HepG2 (cell line): ENCODE measurements at regions not wholly inside any gene's neighbourhood (a gene's known extent, or its start where the extent isn't known, plus 50 kb on each side); places are given as distances from the start of the nearest gene placed in this dataset.

Source experiments
- ATF7 ChIP-seq, 2 experiments: fragments of 450-650 bp in 1 of 2; sonication (generic) in 1 of 2; formaldehyde crosslinking in 1 of 2; IDR thresholded peaks; 2 replicates each; pipeline versions ENCODE4 v1.4.0 to v1.6.1; 2016 to 2020; ENCODE audit warnings: antibody characterized with exemption in 1 of 2, mild to moderate bottlenecking in 1 of 2, missing genetic modification reagents in 1 of 2
- CBX2 ChIP-seq, 2 experiments: fragments of 200-600 bp in 1 of 2; sonication (generic); formaldehyde crosslinking in 1 of 2; IDR thresholded peaks; 2 replicates each; pipeline versions ENCODE4 v1.7.0 to v1.8.1; 2018 to 2022; ENCODE audit warnings: low read depth in 2 of 2, low read length in 1 of 2, mild to moderate bottlenecking in 1 of 2, missing genetic modification reagents in 1 of 2
- CTCF ChIP-seq: sonication (generic); formaldehyde crosslinking; IDR thresholded peaks from 2 replicates; pipeline ENCODE4 v1.5.0; 2020; ENCODE audit warnings: mild to moderate bottlenecking, missing genetic modification reagents, moderate library complexity
- HDAC6 ChIP-seq: fragments of 200-600 bp; sonication (generic); IDR thresholded peaks from 2 replicates; pipeline ENCODE4 v1.7.0; 2017; ENCODE audit warnings: mild to moderate bottlenecking, antibody characterized with exemption, low read length, low read depth
- HNRNPLL ChIP-seq: fragments of 200-400 bp; formaldehyde crosslinking; IDR thresholded peaks from 2 replicates; pipeline ENCODE4 v1.6.1; 2017; ENCODE audit warnings: mild to moderate bottlenecking, low read depth, low read length; ENCODE audit not compliant: poor library complexity, severe bottlenecking
- PATZ1 ChIP-seq: sonication (generic); formaldehyde crosslinking; IDR thresholded peaks from 2 replicates; pipeline ENCODE4 v1.4.0; 2020; ENCODE audit warnings: missing genetic modification reagents
- POGK ChIP-seq: sonication (generic); formaldehyde crosslinking; conservative IDR thresholded peaks from 2 replicates; pipeline ENCODE4 v1.8.0; 2022; ENCODE audit warnings: mild to moderate bottlenecking, moderate library complexity, missing genetic modification reagents
- YY1 ChIP-seq: IDR thresholded peaks from 2 replicates; pipeline ENCODE4 v1.6.1; 2011; ENCODE audit warnings: low read length, low read depth, moderate library complexity, mild to moderate bottlenecking; ENCODE audit not compliant: insufficient read depth, insufficient replicate concordance
- ZNF256 ChIP-seq: sonication (generic); formaldehyde crosslinking; conservative IDR thresholded peaks from 2 replicates; pipeline ENCODE4 v1.4.0; 2020; ENCODE audit warnings: missing genetic modification reagents
- ZNF274 ChIP-seq: sonication (generic); formaldehyde crosslinking; IDR thresholded peaks from 2 replicates; pipeline ENCODE4 v1.5.1; 2020; ENCODE audit warnings: mild to moderate bottlenecking, missing genetic modification reagents

GRCh38 chr4:140211161-140211560 lies 57.2 kb upstream of the MAML3 start:
- TF ChIP-seq ZNF256 (CRISPR knock-in tag) (no peak), ATF7 (IDR thresholded peaks at IDR 0.05) (no peak), ATF7 (CRISPR knock-in tag; IDR thresholded peaks at IDR 0.05) (no peak), ZNF274 (no peak), HDAC6 (no peak), POGK (CRISPR knock-in tag) (no peak), YY1 (no peak), PATZ1 (CRISPR knock-in tag) (no peak), CBX2 (IDR thresholded peaks at IDR 0.05; ENCODE audit: low read depth, low read length) (no peak), CBX2 (CRISPR knock-in tag; IDR thresholded peaks at IDR 0.05; ENCODE audit: low read depth) (no peak), HNRNPLL (no peak), CTCF (CRISPR knock-in tag) (no peak)
